Kidney capillary endothelial cell (primary cell): ENCODE measurements at regions not wholly inside any gene's neighbourhood (a gene's known extent, or its start where the extent isn't known, plus 50 kb on each side); places are given as distances from the start of the nearest gene placed in this dataset.

ENCODE experiments used
- DNase-seq: peaks from one replicate; pipeline ENCODE4 v3.0.0-alpha.2; 2018; ENCODE audit warnings: low spot score

DNA sequence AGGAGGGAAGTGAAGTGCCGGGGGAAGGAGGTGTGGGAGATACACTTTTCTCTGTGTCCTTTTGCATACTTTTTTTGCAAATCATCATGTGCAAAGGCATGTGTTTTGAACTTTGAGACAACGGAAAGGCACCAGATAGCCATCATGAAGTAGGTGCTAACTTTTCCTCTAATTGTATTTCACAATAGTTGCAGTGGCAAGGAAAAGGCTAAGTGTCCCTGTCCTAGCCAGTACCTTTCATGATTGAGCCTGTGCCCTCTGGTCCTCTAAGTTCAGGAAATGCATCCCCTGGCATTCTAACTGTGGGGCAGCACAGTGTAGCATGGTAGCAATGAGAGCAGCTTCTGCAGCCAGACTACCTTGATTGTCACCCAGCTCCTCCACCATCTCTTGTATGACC lies 186.2 kb downstream of the ADSS2 start:
- no peak for DNase-seq

DNA sequence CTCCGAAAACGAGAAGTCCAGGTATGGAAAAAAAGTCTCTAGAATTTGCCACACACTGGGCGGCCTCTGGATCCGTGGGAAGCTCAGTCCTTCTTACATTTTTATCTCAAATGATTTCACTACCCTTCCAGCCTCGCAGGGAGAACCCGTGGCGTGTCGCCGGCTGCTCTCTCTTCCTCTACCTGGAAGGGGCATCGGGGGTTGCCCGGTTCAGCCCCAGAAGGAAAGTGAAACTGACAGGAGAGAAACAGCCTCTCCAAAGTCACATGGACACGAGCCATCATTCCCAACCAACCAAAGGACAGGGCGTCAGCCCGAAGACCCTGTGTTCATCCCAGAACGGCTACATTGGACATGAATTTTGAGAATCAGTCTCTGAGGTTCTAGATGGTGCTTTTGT lies 182.5 kb downstream of the ADSS2 start:
- no peak for DNase-seq

DNA sequence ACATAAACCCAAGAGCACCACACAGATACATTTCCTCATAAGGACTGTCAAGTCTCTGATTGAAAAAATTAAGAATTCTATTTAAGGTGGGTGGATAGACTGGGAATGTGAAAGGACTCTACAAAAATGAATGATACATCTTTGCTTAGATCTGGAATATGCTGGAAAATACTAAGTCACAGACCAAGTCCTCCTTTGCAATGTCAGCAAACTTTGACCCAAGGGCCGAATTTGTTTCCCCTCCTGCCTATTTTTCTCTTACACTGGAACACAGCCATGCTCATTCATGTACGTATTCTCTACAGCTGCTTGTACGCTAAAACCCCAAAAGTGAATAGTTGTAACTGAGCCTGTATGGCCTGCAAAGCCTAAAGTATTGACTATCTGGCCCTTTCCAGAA lies 180.7 kb downstream of the ADSS2 start:
- DNase-seq = no peak

DNA sequence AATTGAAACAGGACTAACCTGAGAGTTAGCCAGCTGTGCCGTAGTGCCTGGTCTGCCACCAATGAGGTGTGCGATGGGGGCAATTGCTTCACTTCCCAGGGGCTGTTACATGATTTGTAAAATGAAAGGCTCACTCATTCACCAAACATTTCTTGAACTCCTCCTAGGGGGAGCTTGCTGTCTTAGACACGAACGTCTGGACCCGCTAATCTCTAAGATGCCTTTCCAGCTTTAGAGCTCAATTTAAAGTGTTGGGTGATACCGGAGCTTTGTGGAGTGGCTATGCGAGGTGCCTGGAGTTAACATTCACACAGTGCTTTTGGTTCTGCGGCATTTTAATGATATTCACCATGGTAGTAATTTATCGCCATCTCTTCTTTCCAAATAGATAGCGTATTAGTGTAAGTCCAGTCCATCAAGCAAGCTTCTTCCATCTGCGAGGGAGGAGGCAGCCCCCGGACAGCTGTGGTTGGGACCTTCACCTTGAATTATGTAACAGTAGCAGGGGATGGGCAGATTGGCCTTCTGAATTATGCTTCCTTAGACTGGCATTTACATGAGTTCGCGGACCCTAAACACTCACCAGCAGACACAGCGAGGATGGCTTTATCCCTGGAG lies 179.9 kb downstream of the ADSS2 start:
- no peak for DNase-seq

DNA sequence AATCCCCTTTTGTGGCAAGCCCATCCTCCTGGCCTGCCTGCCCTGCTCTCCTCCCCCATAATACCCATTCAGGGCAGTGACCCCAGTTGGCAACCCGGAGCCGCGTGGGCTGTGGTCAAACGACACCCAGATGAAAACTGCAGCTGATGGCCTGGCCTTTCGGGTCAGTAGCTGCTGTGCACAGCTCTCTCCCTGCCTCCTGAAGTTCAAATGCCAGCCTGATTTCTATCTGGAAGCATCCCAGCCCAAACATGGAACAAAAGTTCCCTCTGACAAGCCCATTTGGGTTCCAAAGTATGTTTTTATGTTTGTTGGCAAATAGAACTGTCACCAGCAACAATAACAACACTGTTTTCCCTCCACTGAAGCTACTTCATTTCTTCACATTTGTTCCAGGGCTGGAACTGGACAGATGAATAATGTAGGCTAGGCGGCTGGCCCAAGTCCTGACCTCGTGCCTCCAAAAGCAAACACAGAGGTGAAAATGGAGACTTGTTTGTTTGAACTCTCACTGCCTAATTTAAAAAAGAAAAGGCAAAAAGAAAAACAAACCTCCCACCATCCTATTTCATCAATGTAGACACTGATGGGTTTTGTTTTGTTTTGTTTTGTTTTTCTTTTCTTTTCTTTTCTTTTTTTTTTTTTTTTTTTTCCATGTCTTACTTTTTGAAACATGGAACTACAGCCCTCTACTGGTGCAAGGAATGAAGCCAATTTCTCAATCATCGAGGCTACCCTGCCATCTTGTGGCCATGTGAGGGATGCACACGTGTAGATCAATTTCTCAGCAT lies 179.0 kb downstream of the ADSS2 start:
- peak; percentile 83 for DNase-seq

DNA sequence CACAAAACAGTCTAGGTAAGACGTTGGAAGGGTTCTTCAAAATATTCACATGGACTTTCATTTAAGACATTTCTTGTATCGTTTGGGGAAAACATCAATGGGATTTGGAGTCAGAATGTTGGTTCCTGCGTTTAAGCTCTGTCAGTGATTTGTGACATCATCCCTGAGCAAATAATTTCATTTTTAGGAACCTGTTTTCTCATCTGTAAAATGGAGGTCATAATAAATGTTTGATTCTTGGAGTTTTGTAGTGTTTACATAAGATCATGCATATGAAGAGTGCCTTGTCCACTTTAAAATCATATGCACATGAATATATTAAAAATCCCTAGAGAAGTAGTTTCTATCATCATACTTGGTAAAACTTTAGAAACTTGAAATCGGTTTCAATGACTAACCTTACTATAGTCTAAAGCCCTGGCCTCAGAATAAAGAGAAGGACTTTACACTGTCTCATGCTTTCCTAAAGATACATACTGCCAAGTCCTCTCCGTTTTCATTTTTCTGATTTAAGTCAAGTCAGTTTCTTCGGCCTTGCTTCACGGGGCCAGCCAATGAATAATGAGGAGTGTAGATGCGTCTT lies 178.4 kb downstream of the ADSS2 start:
- no peak for DNase-seq

DNA sequence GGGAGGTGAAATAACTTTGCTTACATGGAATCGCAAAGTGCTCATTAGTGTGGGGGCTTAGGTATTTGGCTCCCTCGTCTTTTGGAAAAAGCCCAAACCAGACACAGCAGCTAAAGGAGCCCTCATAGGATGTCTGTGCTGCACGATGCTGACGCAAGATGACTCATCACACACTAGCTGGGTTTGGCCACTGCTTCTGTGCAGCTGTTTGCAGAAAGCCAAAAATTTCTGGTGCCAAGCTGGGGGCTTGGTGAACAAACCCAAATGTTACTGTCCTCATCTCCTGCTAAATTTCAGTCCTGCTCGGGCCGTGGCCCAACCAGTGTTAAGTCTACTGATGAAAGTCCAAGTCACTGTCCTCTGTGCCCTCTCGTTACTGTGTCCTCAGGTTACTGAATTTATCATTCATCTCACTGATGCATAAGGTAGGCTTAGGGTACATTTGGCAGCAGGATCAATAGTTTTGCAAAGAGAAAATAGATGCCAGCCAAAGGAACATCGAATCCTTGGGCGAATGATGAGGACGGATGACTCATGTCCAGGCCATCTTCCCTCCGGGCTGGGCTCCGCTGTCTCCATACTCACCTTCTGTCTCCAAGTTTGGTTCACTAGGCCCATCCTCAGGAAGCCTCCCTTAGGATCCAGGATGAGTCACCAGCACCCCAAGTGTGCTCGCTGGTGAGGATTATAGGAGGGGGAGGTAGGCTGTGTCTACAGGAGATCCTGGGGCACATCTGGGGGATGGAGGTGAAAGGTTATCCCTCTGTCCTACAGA lies 177.7 kb downstream of the ADSS2 start:
- peak; percentile 70 for DNase-seq

DNA sequence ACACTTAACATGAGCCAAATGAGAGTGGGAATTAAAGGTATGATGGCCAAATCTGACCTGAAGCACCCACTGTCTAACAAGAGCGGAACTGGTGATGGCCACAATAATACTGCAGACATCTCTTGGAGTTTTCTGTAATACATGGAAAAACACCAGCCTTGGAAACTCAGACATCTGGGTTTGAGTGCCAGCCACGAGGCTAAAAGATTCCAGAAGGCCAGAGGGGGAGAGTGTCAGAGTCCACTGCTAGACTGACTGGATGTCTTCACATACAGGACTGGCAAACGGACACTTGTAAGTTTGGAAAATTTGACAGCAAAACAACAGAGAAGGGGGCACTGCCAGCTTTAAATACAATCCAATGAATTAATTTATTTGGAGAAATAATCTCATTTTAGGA lies 175.1 kb downstream of the ADSS2 start:
- DNase-seq = no peak

DNA sequence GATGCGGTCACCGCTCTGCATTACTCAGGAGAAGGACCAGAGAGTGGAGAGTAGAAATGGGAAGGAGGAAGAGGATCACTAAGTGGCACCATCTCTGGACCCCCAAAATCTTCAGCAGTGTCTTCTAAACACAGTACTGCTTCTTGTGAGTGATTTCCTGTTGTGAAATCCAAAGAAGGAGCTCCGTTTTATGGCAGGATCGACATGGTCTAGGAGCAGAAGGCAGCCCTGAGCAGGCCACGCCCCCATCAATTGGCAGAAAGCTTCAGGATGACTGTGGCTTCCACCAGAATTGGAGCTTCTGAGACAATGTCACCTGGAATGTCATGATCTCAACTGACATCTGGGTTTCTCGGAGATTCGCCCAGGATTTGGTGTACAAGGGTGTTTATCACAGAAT lies 171.5 kb downstream of the ADSS2 start:
- no peak for DNase-seq

DNA sequence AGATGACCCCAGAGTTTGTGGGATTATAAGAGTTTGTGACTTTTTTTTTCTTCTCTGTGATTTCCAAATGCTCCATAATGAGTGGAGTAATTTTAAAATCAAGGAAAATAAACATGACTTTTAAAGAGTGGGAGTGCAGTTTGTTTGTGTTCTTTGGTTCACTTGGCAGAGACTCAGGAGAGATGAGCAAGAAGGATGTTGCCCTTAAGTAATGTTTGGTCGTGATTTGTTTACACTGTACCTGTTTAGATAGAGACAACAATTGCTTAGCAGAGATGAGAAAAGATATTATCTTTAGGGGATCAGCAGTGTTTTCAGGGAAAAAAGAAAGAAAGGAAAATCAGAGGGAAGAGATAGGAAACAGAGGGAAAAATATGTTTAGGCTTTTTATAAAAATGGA lies 170.8 kb downstream of the ADSS2 start:
- DNase-seq = no peak

DNA sequence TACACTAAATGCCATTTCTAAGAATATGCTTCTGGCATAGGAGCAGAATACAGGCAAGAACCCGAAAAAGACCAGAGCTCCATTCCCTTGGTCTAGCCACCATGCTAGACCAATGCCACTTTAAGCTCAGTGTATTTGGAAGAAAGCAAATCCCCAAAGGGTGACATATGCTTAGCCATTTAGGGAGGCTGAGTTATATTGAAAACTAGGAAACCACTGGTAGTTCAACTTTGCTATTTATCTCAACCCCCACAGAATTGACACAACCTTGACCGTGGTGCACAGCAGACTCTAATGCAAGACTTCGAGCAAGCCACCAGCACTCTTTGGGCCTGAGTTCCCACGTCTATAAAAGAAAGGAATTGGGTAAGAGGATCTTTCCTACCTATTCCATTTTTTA lies 167.9 kb downstream of the ADSS2 start:
- no peak for DNase-seq

DNA sequence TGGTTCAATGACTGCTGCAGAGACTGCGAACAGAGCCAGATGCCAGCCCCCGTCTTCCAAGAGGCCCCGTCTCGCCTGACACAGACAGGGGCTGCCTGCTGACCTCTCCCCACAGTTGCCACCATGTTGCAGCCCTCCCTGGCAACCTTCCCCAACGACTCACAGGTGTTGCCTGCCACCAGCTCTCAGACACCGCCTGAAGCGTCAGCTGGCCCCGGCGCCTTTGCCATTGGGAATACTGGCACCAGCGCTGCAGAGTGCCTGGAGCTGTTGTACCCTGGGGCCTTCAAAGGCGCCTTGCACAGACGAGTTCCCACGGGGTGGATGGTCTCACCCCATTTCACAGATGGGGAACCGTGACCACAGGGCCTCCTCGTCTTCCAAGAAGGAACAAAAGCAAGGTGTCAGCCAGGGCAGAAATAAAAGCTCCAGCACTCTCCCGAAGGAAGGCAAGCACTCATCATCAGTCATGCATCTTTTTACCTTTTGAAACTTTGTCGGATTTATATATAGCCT lies 167.0 kb downstream of the ADSS2 start:
- DNase-seq = no peak

DNA sequence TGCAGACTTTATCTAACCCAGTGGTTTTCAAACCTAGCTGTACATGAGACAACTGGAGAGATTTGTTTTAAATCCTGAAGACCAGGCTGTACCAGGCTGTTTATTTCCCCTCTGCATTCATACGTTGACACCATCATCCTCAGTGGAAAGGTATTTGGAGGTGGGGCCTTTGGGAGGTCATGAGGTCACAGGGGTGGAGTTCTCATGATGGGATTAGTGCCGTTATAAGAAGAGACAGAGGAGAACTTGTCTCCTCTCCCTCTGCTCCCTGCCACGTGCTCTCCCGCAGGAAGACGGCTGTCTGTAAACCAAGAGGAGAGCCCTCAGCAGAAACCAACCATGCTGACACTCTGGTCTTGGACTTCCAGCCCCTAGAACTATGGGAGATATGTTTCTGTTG lies 165.4 kb downstream of the ADSS2 start:
- DNase-seq = no peak

DNA sequence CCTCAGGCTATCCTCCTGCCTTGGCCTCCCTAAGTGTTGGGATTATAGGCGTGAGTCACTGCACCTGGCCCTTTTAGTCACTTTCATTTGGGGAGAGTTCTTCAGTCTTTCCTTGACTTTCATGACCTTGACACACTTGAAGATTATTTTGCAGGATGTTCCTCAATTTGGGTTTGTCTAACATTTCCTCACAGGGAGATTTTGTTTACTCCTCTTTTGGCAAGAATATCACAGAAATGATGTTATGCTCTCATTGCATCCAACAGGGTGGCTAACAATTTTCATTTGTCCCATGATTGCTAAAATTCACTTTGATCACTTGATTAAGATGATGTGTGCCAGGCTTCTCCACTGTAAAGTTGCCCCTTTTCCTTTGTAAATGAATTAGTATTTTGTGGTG lies 164.0 kb downstream of the ADSS2 start:
- DNase-seq = no peak

DNA sequence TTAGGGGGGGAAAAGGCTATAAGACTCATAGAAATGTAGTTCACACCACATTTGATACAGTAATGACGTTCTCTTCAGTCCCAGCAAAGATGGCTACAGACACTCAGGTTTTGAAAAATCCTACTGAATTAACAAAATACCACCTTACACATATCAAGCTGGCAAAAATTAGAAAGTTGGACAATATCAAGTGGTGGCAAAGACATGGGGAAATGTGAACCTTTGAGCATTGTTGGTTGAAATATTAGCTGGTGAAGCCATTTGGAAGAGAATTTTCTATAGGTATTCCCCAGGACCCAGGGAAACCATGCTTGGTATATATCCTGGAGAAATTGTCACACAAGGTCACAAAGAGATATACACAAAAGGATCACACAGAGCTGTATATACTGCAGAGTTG lies 163.0 kb downstream of the ADSS2 start:
- no peak for DNase-seq

DNA sequence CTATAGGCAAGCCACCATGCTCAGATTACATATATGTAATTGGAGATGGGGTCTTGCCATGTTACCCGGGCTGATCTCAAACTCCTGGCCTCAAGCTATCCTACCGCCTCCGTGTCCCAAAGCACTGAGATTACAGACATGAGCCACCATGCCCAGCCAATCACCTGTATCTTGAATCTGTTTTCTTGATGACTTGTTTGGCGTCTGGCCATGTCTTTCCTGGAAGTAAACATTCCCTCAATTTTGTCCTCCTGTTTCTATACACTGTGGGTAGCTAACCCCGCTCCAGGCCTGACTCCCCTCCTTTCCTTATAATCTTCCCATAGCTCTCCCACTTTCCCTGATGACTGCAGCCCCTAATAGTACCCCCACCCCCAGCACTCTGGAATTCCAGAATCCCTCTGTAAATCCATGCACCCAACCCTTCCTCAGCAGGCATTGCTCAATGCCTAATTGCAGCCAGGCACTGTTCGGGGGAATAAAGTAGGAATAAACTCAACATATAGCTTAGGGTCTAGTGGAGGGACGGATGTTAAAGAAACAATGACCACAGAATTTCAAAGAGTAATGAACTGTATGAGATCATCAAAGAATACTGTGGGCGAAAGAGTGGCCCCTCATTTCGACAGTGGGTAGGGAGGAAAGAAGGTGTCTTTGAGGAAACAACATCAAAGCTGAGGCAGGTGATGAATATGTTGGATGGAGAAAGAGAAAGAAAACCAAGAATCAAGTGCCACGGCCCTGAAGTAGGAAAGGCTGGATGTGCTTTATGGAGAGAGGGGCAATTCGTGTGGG lies 161.5 kb downstream of the ADSS2 start:
- no peak for DNase-seq

DNA sequence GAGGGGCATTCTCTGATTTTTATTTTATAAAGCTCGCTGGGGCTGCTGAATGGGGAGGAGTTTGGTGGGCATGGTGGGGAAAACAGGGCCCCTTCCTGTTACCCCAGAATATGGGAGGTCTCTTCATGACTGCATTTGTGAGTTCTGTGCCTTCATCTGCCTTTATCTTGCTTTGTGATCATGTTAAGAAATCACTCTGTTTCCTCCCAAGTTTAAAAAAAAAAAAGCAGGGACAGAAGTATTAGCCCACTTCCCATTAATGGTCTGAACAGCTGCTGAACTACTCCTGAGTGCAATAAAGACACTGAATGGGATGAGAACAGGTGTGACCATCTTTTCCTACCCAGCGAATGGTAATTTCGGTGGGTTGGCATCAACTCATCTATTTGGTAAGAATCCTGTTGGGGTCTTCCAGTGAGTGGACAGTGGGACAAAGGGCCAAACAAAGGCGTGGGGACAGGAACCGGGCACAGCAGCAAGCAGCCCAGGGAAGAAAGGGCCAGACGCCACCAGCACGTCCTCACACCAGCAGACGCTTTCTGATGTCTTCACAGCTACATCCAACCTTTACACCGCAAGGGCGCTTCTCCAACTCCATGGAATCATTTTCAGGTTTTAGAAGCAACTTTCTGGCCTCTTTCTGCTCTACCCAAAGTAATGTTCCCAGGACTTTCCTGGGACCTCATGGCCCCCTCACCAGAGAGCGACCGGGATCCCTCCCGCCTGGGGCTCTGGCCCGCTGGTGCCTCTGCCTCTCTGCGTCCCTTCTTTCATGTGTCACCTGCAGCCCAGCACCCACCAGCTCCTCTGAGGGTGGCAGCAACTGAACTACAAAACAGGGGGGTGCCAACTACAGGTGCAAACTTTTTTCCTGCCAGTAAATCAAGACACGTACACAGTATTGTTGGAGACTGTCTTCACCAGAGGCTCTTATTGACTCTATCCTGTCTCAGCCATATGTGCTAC lies 160.2 kb downstream of the ADSS2 start:
- no peak for DNase-seq

DNA sequence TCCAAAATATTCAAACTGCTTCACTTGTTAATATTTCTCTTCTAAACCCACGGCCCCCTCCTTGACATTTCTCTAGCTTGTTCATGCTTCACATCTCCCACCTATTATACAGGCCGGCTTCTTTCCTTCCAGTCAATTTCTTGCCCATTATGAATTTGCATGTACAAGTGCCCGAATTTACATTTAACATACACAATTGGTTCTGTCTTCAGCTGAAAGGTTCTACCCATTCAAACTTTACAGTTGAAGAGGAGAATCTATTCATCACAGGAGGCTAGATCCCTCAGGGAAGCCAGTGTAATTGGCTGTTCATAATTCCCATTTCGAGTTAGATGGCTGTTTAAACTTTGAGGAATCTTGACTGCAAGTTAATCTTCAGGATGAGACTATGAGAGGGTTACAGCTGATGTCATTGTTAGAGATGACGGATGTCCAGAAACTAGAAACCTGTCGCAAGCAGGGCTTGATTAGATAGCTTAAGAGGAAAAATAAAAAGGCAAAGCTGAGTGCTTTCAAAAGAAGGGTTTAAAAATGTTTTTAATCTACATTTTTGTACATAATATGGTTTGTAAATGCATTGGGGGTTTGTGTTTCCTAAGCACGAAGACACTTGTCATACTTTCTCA lies 157.0 kb downstream of the ADSS2 start:
- DNase-seq = no peak

DNA sequence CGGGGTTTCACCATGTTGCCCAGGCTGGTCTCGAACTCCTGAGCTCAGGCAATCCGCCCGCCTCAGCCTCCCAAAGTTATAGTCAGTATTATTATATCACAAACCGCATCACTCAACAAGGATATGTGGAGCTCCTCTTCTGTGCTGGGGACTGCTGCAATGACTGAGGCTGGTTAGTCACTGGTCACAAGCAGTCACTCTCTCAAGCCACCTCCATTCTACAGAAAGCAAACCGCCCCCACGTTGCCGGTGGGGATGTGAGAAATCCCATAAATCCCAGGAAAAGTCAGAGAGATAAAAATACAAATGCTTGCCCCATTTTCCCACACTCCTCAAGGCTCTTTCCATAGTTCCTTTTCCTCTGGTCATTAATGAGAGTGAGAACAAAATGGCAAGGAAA lies 155.7 kb downstream of the ADSS2 start:
- DNase-seq = no peak

DNA sequence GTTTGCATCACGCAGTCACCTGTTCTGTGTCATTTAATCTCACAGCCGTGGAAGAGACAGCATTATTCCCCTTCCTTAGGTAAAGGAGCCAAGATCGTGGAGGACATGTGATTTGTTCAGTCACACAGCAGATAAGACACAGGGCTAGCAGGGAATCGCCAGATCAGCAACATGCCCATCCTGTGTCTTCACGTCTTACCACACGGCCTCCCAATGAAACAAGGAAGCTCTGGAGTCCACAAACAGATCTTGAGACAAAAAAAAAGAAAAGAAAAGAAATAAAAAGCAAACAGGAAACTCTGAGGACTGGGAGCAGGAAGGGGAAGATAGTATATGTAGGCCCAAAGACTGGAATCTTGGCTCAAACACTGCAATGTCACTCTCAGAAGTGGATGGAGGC lies 155.3 kb downstream of the ADSS2 start:
- no peak for DNase-seq
